ENCODE measurements at regions not wholly inside any gene's neighbourhood (a gene's known extent, or its start where the extent isn't known, plus 50 kb on each side); places are given as distances from the start of the nearest gene placed in this dataset.

GRCh38 chr16:6629110-6629509 lies 703.5 kb upstream of the RBFOX1 start (continued):
- no peak for TF ChIP-seq ZNF462 (CRISPR knock-in tag; IDR thresholded peaks at IDR 0.05)
- no peak for TF ChIP-seq ZNF114 (CRISPR knock-in tag; IDR thresholded peaks at IDR 0.05)
- no peak for TF ChIP-seq ZNF331 (CRISPR knock-in tag; IDR thresholded peaks at IDR 0.05; ENCODE audit: low read depth)
- TF ChIP-seq REST (IDR thresholded peaks at IDR 0.05; ENCODE audit: unreplicated experiment) = no peak
- no peak for TF ChIP-seq EZH2 (IDR thresholded peaks at IDR 0.05; ENCODE audit: low read depth, unreplicated experiment)
- no peak for TF ChIP-seq NANOG (IDR thresholded peaks at IDR 0.05; ENCODE audit: borderline replicate concordance)

DNA sequence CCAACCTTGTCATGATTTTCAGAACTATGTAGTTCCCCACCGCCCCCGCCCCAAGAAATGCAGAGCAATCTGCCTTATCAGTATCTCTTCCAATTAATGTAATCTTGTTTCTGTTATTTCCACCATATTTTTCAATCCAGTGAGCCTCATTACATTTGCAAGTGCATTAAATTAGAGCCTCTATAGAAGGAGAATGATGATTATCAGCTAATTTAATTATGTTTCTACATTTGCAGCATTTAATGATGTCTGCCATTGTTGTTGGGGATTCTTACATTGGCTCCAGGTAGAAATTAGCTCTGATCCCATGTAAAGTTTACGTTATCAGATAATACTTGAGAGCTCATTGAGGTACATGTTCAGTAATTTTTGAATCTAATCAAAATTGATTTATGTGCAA lies 707.0 kb upstream of the RBFOX1 start:
- no peak for DNase-seq (ENCODE audit: low spot score)
- no peak overlapping the region for H3K4me2 ChIP-seq
- H3K4me1 ChIP-seq (ENCODE audit: insufficient read depth) = no peaks in the 10 kb centered on the region; the same call in 1 of the 2 replicates
- peaks cover 2% of the 10 kb centered on the region for H3K27me3 Mint-ChIP-seq (ENCODE audit: insufficient read depth, low read depth, poor library complexity)
- H3K4me3 ChIP-seq = no peak overlapping the region
- no peak overlapping the region for H2AFZ ChIP-seq
- H4K20me1 ChIP-seq (replicated peaks; ENCODE audit: insufficient read depth) = no peaks in the 10 kb centered on the region
- no peaks in the 10 kb centered on the region; the same call in 1 of the 2 replicates for H3K36me3 ChIP-seq (ENCODE audit: insufficient read depth)
- H3K36me3 Mint-ChIP-seq (ENCODE audit: low read depth) = peaks cover 4% of the 10 kb centered on the region; the same call in 2 of the 3 replicates
- ATAC-seq = no peak
- peaks cover 5% of the 10 kb centered on the region for H3K9me3 Mint-ChIP-seq
- H3F3A ChIP-seq (replicated peaks; ENCODE audit: low read depth) = no peaks in the 10 kb centered on the region
- no peak overlapping the region for H3K27ac Mint-ChIP-seq
- H3K79me2 ChIP-seq (replicated peaks; ENCODE audit: insufficient read depth) = no peaks in the 10 kb centered on the region
- H3K4me3 Mint-ChIP-seq = no peak overlapping the region
- H3K4me1 Mint-ChIP-seq = no peaks in the 10 kb centered on the region; the same call in 2 of the 3 replicates
- H3K9me2 ChIP-seq (ENCODE audit: insufficient read depth) = 0 out of 2 replicates have a peak, but pooled peaks cover 2% of the 10 kb centered on the region
- no peaks in the 10 kb centered on the region for H3K27me3 ChIP-seq (ENCODE audit: insufficient read depth)
- no peak overlapping the region for H3K27ac ChIP-seq (ENCODE audit: low read depth)
- TF ChIP-seq POLR2AphosphoS5 (IDR thresholded peaks at IDR 0.05; ENCODE audit: low read depth) = no peak
- no peak for TF ChIP-seq ETS1 (IDR thresholded peaks at IDR 0.05)
- no peak for TF ChIP-seq EZH2phosphoT487 (IDR thresholded peaks at IDR 0.05; ENCODE audit: unreplicated experiment)
- TF ChIP-seq JUNB (IDR thresholded peaks at IDR 0.05; ENCODE audit: unreplicated experiment) = no peak
- no peak for TF ChIP-seq ZNF114 (CRISPR knock-in tag; IDR thresholded peaks at IDR 0.05)
- no peak for TF ChIP-seq STAT1 (IDR thresholded peaks at IDR 0.05; ENCODE audit: unreplicated experiment)
